PC-9 (cell line): ENCODE measurements at regions not wholly inside any gene's neighbourhood (a gene's known extent, or its start where the extent isn't known, plus 50 kb on each side); places are given as distances from the start of the nearest gene placed in this dataset.

ENCODE experiments used
- BruUV-seq: library from RNA; stranded (reverse); fragments of 400-500 nt; replicated peaks from 2 replicates; lab custom pipeline; 2021; lab: Mats Ljungman, UMichigan
- CTCF ChIA-PET: fragments of 300-600 bp; sonication (Branson Sonifier 250); formaldehyde crosslinking; loops from one replicate; lab custom pipeline; 2022; ENCODE audit warnings: antibody characterized with exemption; lab: Charles Lee
- POLR2A ChIA-PET: fragments of 300-600 bp; sonication (Branson Sonifier 250); formaldehyde crosslinking; loops from one replicate; lab custom pipeline; 2022; ENCODE audit warnings: antibody characterized with exemption; ENCODE audit not compliant: unreplicated experiment; lab: Charles Lee
- DNase-seq, 2 experiments: peaks; one replicate each; pipeline versions ENCODE4 v3.0.0 to v3.0.0-alpha.2; 2015 to 2022; ENCODE audit warnings: mixed read lengths in 1 of 2
- H2AFZ ChIP-seq: fragments of 200-600 bp; sonication (generic); 2 replicates; pipeline ENCODE4 v1.8.1; 2017; ENCODE audit warnings: antibody characterized with exemption
- H3F3A ChIP-seq: fragments of 200-600 bp; sonication (generic); 2 replicates; pipeline ENCODE4 v1.8.1; 2017; ENCODE audit warnings: antibody characterized with exemption, mild to moderate bottlenecking, low read depth; ENCODE audit not compliant: insufficient read depth
- H3K27ac ChIP-seq: fragments of 200-600 bp; sonication (generic); 2 replicates; pipeline ENCODE4 v1.6.1; 2016; ENCODE audit warnings: mixed run types
- H3K27me3 ChIP-seq: fragments of 200-600 bp; sonication (generic); 2 replicates; pipeline ENCODE4 v1.6.1; 2016; ENCODE audit warnings: low read depth, mixed run types; ENCODE audit not compliant: insufficient read depth
- H3K36me3 ChIP-seq: fragments of 200-600 bp; sonication (generic); 2 replicates; pipeline ENCODE4 v1.6.1; 2016; ENCODE audit warnings: low read depth, mixed run types
- H3K4me1 ChIP-seq: fragments of 200-600 bp; sonication (generic); replicated peaks from 2 replicates; pipeline ENCODE4 v1.6.1; 2016; ENCODE audit warnings: mixed run types; ENCODE audit not compliant: insufficient read depth
- H3K4me2 ChIP-seq: fragments of 200-600 bp; sonication (generic); 2 replicates; pipeline ENCODE4 v1.6.1; 2017; ENCODE audit warnings: mixed run types
- H3K4me3 ChIP-seq: fragments of 200-600 bp; sonication (generic); 2 replicates; pipeline ENCODE4 v1.6.1; 2016; ENCODE audit warnings: mixed run types
- H3K79me2 ChIP-seq: fragments of 200-600 bp; sonication (generic); 2 replicates; pipeline ENCODE4 v1.6.1; 2017; ENCODE audit warnings: low read depth, mixed run types
- H3K9me2 ChIP-seq: fragments of 200-600 bp; sonication (generic); 2 replicates; pipeline ENCODE4 v1.8.1; 2017; ENCODE audit warnings: mild to moderate bottlenecking; ENCODE audit not compliant: insufficient read depth
- H3K9me3 ChIP-seq: fragments of 200-600 bp; sonication (generic); 2 replicates; pipeline ENCODE4 v1.8.1; 2016; ENCODE audit warnings: low read depth; ENCODE audit not compliant: insufficient read depth
- H4K20me1 ChIP-seq: fragments of 200-600 bp; sonication (generic); 2 replicates; pipeline ENCODE4 v1.8.1; 2017; ENCODE audit not compliant: insufficient read depth
- CTCF ChIP-seq: fragments of 200-600 bp; sonication (generic); conservative IDR thresholded peaks from 2 replicates; pipeline ENCODE4 v1.6.1; 2017; ENCODE audit warnings: mixed run types, antibody characterized with exemption, mild to moderate bottlenecking, moderate library complexity
- EZH2 ChIP-seq: fragments of 200-600 bp; sonication (generic); IDR thresholded peaks from 2 replicates; pipeline ENCODE4 v1.8.0; 2017; ENCODE audit warnings: antibody characterized with exemption, low read depth
- intact Hi-C: fragments of 100-400 bp; cut with micrococcal nuclease; formaldehyde crosslinking; loops from one replicate; pipeline ENCODE4 v1.10.0; 2022; ENCODE audit not compliant: unreplicated experiment

GRCh38 chr3:77976079-77976478 lies 936.2 kb downstream of the ROBO2 start:
- CTCF ChIA-PET, result no interaction called here
- Histone ChIP-seq H3K4me2 (no peak overlapping the region), H3K27me3 (no peaks in the 10 kb centered on the region), H3K4me3 (no peak overlapping the region), H3K4me1 (no peaks in the 10 kb centered on the region), H3K79me2 (no peaks in the 10 kb centered on the region), H2AFZ (no peak overlapping the region), H3K9me2 (no peaks in the 10 kb centered on the region), H3K36me3 (no peaks in the 10 kb centered on the region), H3K27ac (no peak overlapping the region), H3F3A (no peaks in the 10 kb centered on the region), H4K20me1 (no peaks in the 10 kb centered on the region), H3K9me3 (no peaks in the 10 kb centered on the region)
- TF ChIP-seq EZH2 (no peak), CTCF (no peak)
- intact Hi-C loops, result no loop called here
- POLR2A ChIA-PET, result no interaction called here
- no TSS peak for BruUV-seq
- DNase-seq, result no peak

GRCh38 chr3:78003090-78003489 lies 963.2 kb downstream of the ROBO2 start:
- Histone ChIP-seq H3K27me3 (no peaks in the 10 kb centered on the region), H4K20me1 (no peaks in the 10 kb centered on the region), H3K4me2 (no peak overlapping the region), H2AFZ (no peak overlapping the region), H3K36me3 (no peaks in the 10 kb centered on the region), H3K27ac (no peak overlapping the region), H3K4me3 (no peak overlapping the region), H3K9me3 (no peaks in the 10 kb centered on the region), H3K79me2 (no peaks in the 10 kb centered on the region), H3K9me2 (no peaks in the 10 kb centered on the region), H3F3A (no peaks in the 10 kb centered on the region), H3K4me1 (no peaks in the 10 kb centered on the region)
- TF ChIP-seq EZH2 (no peak), CTCF (no peak)
- ChIA-PET CTCF (no interaction called here), POLR2A (no interaction called here)
- no TSS peak for BruUV-seq
- intact Hi-C loops, result no loop called here
- no peak for DNase-seq

GRCh38 chr3:78004571-78004970 lies 964.7 kb downstream of the ROBO2 start:
- ChIA-PET CTCF (no interaction called here), POLR2A (no interaction called here)
- no peaks in the 10 kb centered on the region for H3K9me3 ChIP-seq
- intact Hi-C loops, result no loop called here
- no peaks in the 10 kb centered on the region for H3K27me3 ChIP-seq
- H3K79me2 ChIP-seq, result no peaks in the 10 kb centered on the region
- H3K4me2 ChIP-seq, result no peak overlapping the region
- no peaks in the 10 kb centered on the region for H4K20me1 ChIP-seq
- no peaks in the 10 kb centered on the region for H3K9me2 ChIP-seq
- H3K27ac ChIP-seq, result no peak overlapping the region
- no peaks in the 10 kb centered on the region for H3K4me1 ChIP-seq
- no peaks in the 10 kb centered on the region for H3K36me3 ChIP-seq
- no TSS peak for BruUV-seq
- no peak for TF ChIP-seq CTCF
- TF ChIP-seq EZH2, result no peak
- H3F3A ChIP-seq, result no peaks in the 10 kb centered on the region
- no peak overlapping the region for H3K4me3 ChIP-seq
- DNase-seq, result no peak
- H2AFZ ChIP-seq, result no peak overlapping the region
